ENCODE measurements at regions not wholly inside any gene's neighbourhood (a gene's known extent, or its start where the extent isn't known, plus 50 kb on each side); places are given as distances from the start of the nearest gene placed in this dataset.

DNA sequence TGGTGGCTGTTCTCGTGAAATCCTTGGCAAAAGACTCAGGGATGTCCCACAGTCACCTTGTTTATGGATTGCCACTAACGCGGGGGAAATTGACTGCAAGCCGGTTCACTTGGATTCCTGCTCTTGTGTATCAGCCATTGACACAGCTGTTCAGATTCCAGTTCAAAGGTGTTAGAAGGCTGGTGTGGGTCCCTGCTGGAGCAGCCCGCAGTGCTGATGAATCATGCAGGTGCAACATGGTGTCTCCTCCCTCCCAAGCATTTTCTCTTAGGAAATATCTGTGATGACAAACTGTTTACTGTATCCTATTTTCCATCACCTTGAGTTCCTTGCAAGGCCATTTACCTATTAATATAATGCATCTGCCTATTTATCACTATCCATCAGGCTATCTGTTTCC is 170.1 kb downstream of the GATA3 start:
- H3K27ac ChIP-seq = no peak overlapping the region
- no peaks in the 10 kb centered on the region for H3K4me1 ChIP-seq
- no peak for TF ChIP-seq CTCF (IDR thresholded peaks at IDR 0.05)
- no peak overlapping the region for H3K4me3 ChIP-seq
- H3K9me3 ChIP-seq = no peaks in the 10 kb centered on the region
- 44 to 53% methylated on average over 5 of the region's 5 CpGs for WGBS, 2 donors
- FAIRE-seq (no peak), ATAC-seq (no peak), DNase-seq (no peak)
- H3K27me3 ChIP-seq = no peaks in the 10 kb centered on the region
- intact Hi-C loops (cut with DNase I) = no loop called here
- no peaks in the 10 kb centered on the region for H3K36me3 ChIP-seq

- no peaks in the 10 kb centered on the region for H3K27me3 ChIP-seq
- DNase-seq (no peak), FAIRE-seq (no peak), ATAC-seq (no peak)
- intact Hi-C loops (cut with DNase I) = no loop called here
- H3K4me3 ChIP-seq = no peak overlapping the region
- no peaks in the 10 kb centered on the region for H3K36me3 ChIP-seq
- TF ChIP-seq CTCF (IDR thresholded peaks at IDR 0.05) = no peak
- no peaks in the 10 kb centered on the region for H3K9me3 ChIP-seq
- no peaks in the 10 kb centered on the region for H3K4me1 ChIP-seq
- no peak overlapping the region for H3K27ac ChIP-seq
- 33 to 40% methylated on average over 3 of the region's 3 CpGs for WGBS, 2 donors
Measured at GRCh38 chr10:8225187-8225586, 170.7 kb downstream of the GATA3 start.

GRCh38 chr10:8227246-8227645 is 172.8 kb downstream of the GATA3 start:
- no peaks in the 10 kb centered on the region for H3K4me1 ChIP-seq
- FAIRE-seq (no peak), DNase-seq (no peak), ATAC-seq (no peak)
- H3K36me3 ChIP-seq = no peaks in the 10 kb centered on the region
- no peak for TF ChIP-seq CTCF (IDR thresholded peaks at IDR 0.05)
- 68 to 75% methylated on average over 6 of the region's 6 CpGs for WGBS, 2 donors
- no peak overlapping the region for H3K27ac ChIP-seq
- no peaks in the 10 kb centered on the region for H3K27me3 ChIP-seq
- no peak overlapping the region for H3K4me3 ChIP-seq
- intact Hi-C loops (cut with DNase I) = no loop called here
- H3K9me3 ChIP-seq = no peaks in the 10 kb centered on the region

- Histone ChIP-seq H3K27ac (no peak overlapping the region), H3K36me3 (no peaks in the 10 kb centered on the region), H3K4me1 (no peaks in the 10 kb centered on the region), H3K9me3 (no peaks in the 10 kb centered on the region), H3K27me3 (no peaks in the 10 kb centered on the region), H3K4me3 (no peak overlapping the region)
- intact Hi-C loops (cut with DNase I) = no loop called here
- ATAC-seq = no peak
- DNase-seq = no peak
- 57 to 72% methylated on average over 3 of the region's 3 CpGs for WGBS, 2 donors
- no peak for TF ChIP-seq CTCF (IDR thresholded peaks at IDR 0.05)
- no peak for FAIRE-seq
Measured at GRCh38 chr10:8229153-8229552, 174.7 kb downstream of the GATA3 start.

- intact Hi-C loops (cut with DNase I) = no loop called here
Measured at GRCh38 chr10:8230902-8231301, 176.4 kb downstream of the GATA3 start.

More at GRCh38 chr10:8230902-8231301, 176.4 kb downstream of the GATA3 start:
- Histone ChIP-seq H3K4me3 (no peak overlapping the region), H3K27me3 (no peaks in the 10 kb centered on the region), H3K4me1 (no peaks in the 10 kb centered on the region), H3K27ac (no peak overlapping the region), H3K36me3 (no peaks in the 10 kb centered on the region), H3K9me3 (no peaks in the 10 kb centered on the region)
- DNase-seq (no peak), FAIRE-seq (no peak), ATAC-seq (no peak)
- TF ChIP-seq CTCF (IDR thresholded peaks at IDR 0.05) = no peak
- 82 to 100% methylated on average over 1 of the region's 1 CpG for whole genome bisulfite sequencing, 2 donors
